Left ventricle myocardium superior (tissue), 1 donor: ENCODE measurements at regions not wholly inside any gene's neighbourhood (a gene's known extent, or its start where the extent isn't known, plus 50 kb on each side); places are given as distances from the start of the nearest gene placed in this dataset.
"Not testable (repeated sequence)": the region's sequence is repeated elsewhere in the genome, so short reads cannot be mapped to it uniquely, and the experiment has no call there.

ENCODE experiments used
- ATAC-seq: fragments of 200-7000 bp; cut with Tn5 transposase; one replicate; pipeline ENCODE4 v1.9.1; 2020; ENCODE audit warnings: mild to moderate bottlenecking, moderate library complexity
- DNase-seq: peaks from one replicate; pipeline ENCODE4 v3.0.0-alpha.2; 2020
- intact Hi-C: fragments of 100-400 bp; cut with micrococcal nuclease; formaldehyde crosslinking; loops from one replicate; pipeline ENCODE4 v1.11.0; 2022
- donor health status: DM: no; HTN: yes; CAD: no; lungs with severe emphysema.

DNA sequence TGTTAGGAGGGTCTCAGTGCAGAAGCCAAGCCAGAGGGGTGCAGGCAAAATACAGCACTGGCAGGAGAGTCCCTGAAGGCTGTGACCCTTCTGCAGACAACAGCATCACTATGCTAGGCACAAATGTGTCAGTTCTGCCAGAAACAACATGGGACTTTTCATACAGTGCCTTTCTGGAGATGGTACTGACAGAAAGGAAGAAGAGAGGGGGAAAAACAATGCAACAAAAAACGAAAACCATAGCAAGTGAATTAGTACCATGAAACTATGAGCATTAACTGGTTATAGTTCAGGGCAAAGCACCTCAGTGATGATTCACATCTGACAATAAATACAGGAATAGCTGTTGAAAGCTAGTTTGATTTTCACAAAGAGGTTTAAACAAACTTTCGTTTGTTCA lies 140.8 kb upstream of the NBPF11 start:
- intact Hi-C loops = no loop called here
- ATAC-seq = no peak
- no peak for DNase-seq

- no peak for DNase-seq
- intact Hi-C loops = no loop called here
- ATAC-seq = no peak
These were observed 138.8 kb upstream of the NBPF11 start for GRCh38 chr1:148290881-148291280.

GRCh38 chr1:148289647-148290046 lies 137.6 kb upstream of the NBPF11 start:
- DNase-seq (no peak), ATAC-seq (no peak)
- intact Hi-C loops = no loop called here

- intact Hi-C loops, DNase-seq, ATAC-seq: not testable (repeated sequence)
These were observed 133.9 kb upstream of the NBPF11 start for GRCh38 chr1:148285946-148286345.

DNA sequence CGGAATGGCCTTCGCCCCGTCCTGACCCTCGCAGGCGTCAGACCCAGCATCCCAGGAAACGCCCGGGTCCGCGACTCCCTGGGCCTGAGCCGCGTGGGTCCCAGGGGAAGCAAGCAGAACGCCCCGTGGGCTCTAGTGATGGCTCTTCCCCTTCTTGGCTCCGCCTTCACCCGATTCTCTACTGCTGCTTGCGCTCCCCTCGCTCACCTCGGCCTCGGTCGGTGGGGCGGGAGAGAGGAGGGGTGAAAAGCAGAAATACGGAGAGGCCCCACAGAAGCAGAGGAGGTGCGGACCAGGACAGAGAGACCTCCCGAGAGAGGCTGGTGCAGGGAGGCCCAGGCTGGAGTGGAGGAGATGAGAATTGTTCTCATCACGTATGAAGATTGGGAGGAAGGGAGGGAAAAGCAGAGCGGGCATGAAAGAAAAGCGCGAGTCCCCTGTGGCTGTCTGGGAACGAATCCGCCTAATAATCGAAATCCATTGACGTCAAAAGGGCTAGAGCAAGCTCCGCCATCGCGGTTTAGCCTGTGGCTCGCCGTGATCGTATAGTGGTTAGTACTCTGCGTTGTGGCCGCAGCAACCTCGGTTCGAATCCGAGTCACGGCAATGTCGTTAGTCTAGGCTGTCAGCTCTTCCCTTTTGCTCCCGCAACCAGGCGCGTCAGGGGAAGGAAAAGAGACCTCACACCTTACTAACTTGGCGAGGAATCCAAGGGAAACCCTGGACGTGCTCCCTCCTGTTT lies 128.9 kb upstream of the NBPF11 start:
- intact Hi-C loops, DNase-seq: not testable (repeated sequence)

GRCh38 chr1:148279002-148279542 lies 127.0 kb upstream of the NBPF11 start:
- ATAC-seq, intact Hi-C loops, DNase-seq: not testable (repeated sequence)

More for the DNA sequence above, 128.9 kb upstream of the NBPF11 start:
- ATAC-seq = peak; percentile 90

- DNase-seq, intact Hi-C loops, ATAC-seq: not testable (repeated sequence)
These were observed 125.8 kb upstream of the NBPF11 start for GRCh38 chr1:148277865-148278279.

DNA sequence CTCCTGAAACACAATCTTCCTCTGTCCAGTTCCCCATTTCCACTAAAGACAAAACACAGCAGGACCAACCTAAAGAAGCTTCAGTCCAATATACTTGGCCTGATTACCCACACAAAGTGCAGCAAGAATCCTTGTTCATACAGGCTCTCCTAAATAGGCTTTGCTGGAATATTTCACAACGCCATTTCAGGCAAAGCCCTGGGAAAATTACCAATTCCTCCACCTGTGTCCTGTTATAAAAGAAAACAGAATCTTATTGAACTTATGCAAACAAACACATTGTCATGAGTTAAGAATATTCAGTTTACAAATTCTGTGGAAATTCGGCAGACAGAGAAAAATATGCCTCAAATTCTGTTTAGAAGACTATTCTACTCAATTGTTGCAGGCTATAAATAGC lies 115.0 kb upstream of the NBPF11 start:
- ATAC-seq, DNase-seq, intact Hi-C loops: not testable (repeated sequence)

GRCh38 chr1:148264374-148265276 lies 112.5 kb upstream of the NBPF11 start:
- ATAC-seq (no peak), DNase-seq (no peak)
- intact Hi-C loops = no loop called here

- ATAC-seq (no peak), DNase-seq (no peak)
These were observed 111.8 kb upstream of the NBPF11 start for GRCh38 chr1:148263906-148264255.

GRCh38 chr1:148263128-148263905 lies 111.2 kb upstream of the NBPF11 start:
- intact Hi-C loops = no loop called here
- ATAC-seq = peak; percentile 49
- peak; percentile 49 for DNase-seq

More at GRCh38 chr1:148263906-148264255, 111.8 kb upstream of the NBPF11 start:
- intact Hi-C loops = no loop called here

GRCh38 chr1:148261684-148262083 lies 109.6 kb upstream of the NBPF11 start:
- ATAC-seq, intact Hi-C loops, DNase-seq: not testable (repeated sequence)

DNA sequence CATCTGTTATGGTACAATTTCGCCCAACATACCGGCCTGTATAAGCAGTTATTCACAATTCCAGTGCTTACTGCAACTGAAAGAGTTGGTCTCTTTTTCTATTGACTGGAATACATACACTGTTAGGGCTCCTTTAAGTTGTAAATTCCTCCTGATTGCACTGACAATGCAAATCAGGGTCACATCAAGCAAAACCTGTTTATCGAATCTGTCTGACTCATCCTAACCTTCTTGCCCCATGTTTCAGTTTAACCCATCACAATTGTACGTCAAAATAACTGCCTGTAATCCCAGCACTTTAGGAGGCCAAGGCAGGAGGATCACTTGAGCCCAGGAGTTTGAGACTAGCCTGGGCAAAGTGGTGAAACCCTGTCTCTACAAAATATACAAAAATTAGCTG lies 105.8 kb upstream of the NBPF11 start:
- ATAC-seq, DNase-seq, intact Hi-C loops: not testable (repeated sequence)

DNA sequence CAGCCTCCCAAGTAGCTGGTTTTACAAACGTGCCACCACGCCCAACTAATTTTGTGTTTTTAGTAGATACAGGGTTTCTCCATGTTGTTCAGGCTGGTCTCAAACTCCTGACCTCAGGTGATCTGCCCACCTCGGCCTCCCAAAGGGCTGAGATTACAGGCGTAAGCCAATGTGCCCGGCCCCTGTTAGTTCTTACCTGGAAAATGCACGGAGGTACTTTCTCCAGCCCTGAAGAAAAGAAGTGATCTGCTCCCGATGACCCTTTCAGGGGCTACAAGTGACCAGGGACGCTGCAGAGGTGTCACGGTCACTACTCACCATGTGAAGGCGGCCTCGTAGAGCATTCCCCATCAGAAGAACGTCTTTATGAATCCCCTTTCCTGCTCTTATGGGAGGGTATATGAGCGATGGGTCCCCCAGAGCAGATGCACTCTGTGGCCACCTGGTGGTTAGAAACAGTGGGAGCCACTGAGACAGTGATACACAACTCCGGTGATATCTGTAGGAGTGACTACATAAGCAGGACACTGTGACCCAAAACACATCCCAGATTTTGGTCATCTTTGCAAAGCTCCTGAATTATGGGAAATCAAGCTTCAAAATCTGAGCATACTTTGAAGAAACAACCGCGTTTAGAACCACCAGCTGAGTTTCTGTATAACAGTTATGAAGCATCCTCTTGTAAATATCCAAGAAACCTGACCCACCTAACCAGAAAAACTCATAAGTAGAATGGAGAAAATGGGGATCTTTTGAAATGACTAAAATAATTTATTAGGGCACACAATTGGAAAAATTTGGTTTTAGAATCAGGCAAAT lies 102.7 kb upstream of the NBPF11 start:
- intact Hi-C loops, ATAC-seq, DNase-seq: not testable (repeated sequence)

GRCh38 chr1:148253808-148254207 lies 101.7 kb upstream of the NBPF11 start:
- DNase-seq, intact Hi-C loops, ATAC-seq: not testable (repeated sequence)

GRCh38 chr1:148248798-148249197 lies 96.7 kb upstream of the NBPF11 start:
- intact Hi-C loops, ATAC-seq, DNase-seq: not testable (repeated sequence)

DNA sequence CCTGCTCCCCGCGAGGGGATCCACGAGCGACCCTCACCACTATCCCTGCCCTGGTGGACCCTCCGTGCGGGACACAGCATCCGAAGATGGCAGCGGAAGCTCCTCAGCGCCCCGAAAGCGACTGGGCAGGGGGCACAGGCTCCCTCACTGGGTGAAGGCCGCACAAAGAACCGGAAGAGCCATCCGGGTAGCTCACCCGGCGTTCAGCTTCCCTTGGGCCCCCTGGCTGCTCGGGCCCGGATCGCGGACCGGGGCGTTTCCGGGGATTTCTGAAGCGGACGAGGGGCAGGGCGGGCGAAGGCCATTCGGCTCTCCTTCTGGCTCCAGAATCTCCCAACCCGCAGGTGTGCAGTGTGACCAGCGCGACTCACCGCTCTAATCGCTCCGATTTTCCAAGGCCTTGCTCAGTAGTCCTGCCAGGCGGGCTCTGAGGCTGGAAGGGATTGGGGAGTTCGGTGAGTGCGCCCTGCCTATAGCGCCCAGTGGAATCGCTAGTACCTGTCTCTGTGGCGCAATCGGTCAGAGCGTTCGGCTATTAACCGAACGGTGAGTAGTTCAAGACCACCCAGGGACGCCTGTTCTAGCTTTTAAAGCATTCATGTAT lies 94.3 kb upstream of the NBPF11 start:
- peak; percentile 79 for ATAC-seq
- intact Hi-C loops = not testable (repeated sequence)

DNA sequence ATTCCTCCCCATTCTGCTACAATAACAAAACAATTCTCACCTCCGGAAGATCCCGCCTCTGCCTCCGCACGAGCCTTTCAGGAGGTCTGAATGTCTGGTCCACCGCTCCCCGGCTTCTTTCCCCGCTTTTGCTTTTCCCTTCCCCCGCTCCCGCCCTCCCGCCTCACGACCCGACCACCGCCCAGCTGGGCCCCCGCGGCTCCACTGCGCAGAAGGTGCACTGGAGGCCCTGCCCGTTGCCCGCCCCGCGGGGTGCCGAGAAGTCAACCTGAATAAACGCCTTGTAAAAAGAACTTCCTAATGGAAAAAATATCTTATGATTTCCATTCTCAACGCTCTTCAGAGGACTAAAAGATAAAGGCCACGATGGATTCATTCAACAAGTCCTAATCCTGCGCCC lies 93.8 kb upstream of the NBPF11 start:
- peak; percentile 18 for ATAC-seq
- DNase-seq, intact Hi-C loops: not testable (repeated sequence)

More for the DNA sequence above, 94.3 kb upstream of the NBPF11 start:
- DNase-seq = not testable (repeated sequence)
